ENCODE measurements at regions not wholly inside any gene's neighbourhood (a gene's known extent, or its start where the extent isn't known, plus 50 kb on each side); places are given as distances from the start of the nearest gene placed in this dataset.

- intact Hi-C loops (cut with micrococcal nuclease) (no loop called here), dilution Hi-C loops (cut with MboI; ENCODE audit: extremely low pct_ligation_motif_present, low sequenced_read_pairs) (no loop called here)
- Histone ChIP-seq H3K79me2 (ENCODE audit: control insufficient read depth, insufficient read depth, low read length) (no peaks in the 10 kb centered on the region), H3K4me2 (ENCODE audit: insufficient read depth, low read length) (no peak overlapping the region), H3K9me1 (replicated peaks; ENCODE audit: control insufficient read depth, extremely low read depth, insufficient read depth, low read length) (no peaks in the 10 kb centered on the region), H2AFZ (ENCODE audit: low read depth, low read length) (no peak overlapping the region), H3K4me1 (ENCODE audit: control insufficient read depth, extremely low read depth, insufficient read depth, low read length) (no peaks in the 10 kb centered on the region), H3K9ac (replicated peaks; ENCODE audit: extremely low read depth, insufficient read depth, low read length) (no peak overlapping the region), H3K27ac (ENCODE audit: insufficient read depth, low read depth, low read length) (no peak overlapping the region), H3K4me3 (replicated peaks in 1 of 3; ENCODE audit: insufficient read depth in 1 of 3, low read depth in 1 of 3, low read length in 3 of 3) (no peak overlapping the region), H3K9me3 (replicated peaks; ENCODE audit: control insufficient read depth, insufficient read depth, low read length) (no peaks in the 10 kb centered on the region), H3K27me3 (ENCODE audit: control insufficient read depth in 2 of 2, insufficient read depth in 2 of 2, low read length in 2 of 2) (peaks cover 1 to 2% of the 10 kb centered on the region in 2 experiments), H3K36me3 (ENCODE audit: control insufficient read depth in 2 of 2, extremely low read depth in 1 of 2, insufficient read depth in 2 of 2, low read length in 2 of 2) (no peaks in the 10 kb centered on the region), H4K20me1 (replicated peaks; ENCODE audit: control insufficient read depth, extremely low read depth, insufficient read depth, low read length) (no peaks in the 10 kb centered on the region)
- no TSS peak for BruUV-seq (replicated peaks)
- FAIRE-seq (no peak), DNase-seq (ENCODE audit: low read depth, low spot score) (no peak)
- POLR2A ChIA-PET, result no interaction called here
- no peak for TF ChIP-seq MYC (IDR thresholded peaks at IDR 0.05; ENCODE audit: low read depth, low read length)
- TF ChIP-seq FOS (IDR thresholded peaks at IDR 0.05; ENCODE audit: borderline replicate concordance, insufficient read depth, low read length), result no peak
- TF ChIP-seq, protein P1, sequence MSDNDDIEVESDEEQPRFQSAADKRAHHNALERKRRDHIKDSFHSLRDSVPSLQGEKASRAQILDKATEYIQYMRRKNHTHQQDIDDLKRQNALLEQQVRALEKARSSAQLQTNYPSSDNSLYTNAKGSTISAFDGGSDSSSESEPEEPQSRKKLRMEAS (IDR thresholded peaks at IDR 0.05; ENCODE audit: insufficient read depth, insufficient read length), result no peak
- no peak for TF ChIP-seq GATA2 (IDR thresholded peaks at IDR 0.05; ENCODE audit: insufficient read depth, insufficient read length, low read depth, low read length)
- TF ChIP-seq CTCF (IDR thresholded peaks at IDR 0.05; ENCODE audit: extremely low read depth in 1 of 2, insufficient read depth in 1 of 2, low read depth in 1 of 2, low read length in 2 of 2), result no peak
- TF ChIP-seq JUN (IDR thresholded peaks at IDR 0.05; ENCODE audit: borderline replicate concordance, insufficient read depth, insufficient read length, low read depth), result no peak
- no peak for TF ChIP-seq POLR2AphosphoS5 (IDR thresholded peaks at IDR 0.05; ENCODE audit: insufficient read depth, low read depth, low read length)
- no peak for TF ChIP-seq POLR2A (IDR thresholded peaks at IDR 0.05; ENCODE audit: low read depth, low read length)
- TF ChIP-seq EZH2 (IDR thresholded peaks at IDR 0.05; ENCODE audit: borderline replicate concordance, low read depth, low read length, severe bottlenecking), result no peak
- CTCF ChIA-PET, result interaction anchor here (1.0 kb wide), 1 partner anchor 32 kb away, joined by 3 read pairs; no protein-coding TSS in a partner anchor
Observed at GRCh38 chr14:35931346-35931745, 105.2 kb downstream of the BRMS1L start.

Measured in endothelial cell of umbilical vein (primary cell).